ENCODE measurements at regions not wholly inside any gene's neighbourhood (a gene's known extent, or its start where the extent isn't known, plus 50 kb on each side); places are given as distances from the start of the nearest gene placed in this dataset.
A peak's percentile ranks its signal among the peaks of the same experiment; 100 is the strongest.

DNA sequence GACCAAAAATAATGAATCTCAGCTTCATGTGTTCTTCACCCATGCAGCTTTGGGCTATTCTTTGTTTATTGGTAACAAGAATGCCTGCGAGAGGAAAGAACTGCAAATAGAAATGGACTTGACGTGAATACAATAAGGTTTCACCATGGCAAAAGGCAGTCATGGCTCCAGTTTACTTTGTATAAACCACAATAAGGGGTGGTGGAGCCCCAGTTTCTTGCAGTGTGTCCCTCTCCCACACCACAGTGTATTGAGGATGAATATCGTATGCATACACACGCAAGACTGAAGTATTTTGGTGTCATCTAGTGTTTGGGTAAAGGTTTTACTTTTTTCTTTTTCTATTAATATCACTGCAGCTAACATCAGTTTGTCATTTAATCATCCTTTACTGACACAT is 159.7 kb upstream of the CNTN4 start:
- FAIRE-seq (no peak), DNase-seq (ENCODE audit: low spot score in 2 of 2) (no peak)

DNA sequence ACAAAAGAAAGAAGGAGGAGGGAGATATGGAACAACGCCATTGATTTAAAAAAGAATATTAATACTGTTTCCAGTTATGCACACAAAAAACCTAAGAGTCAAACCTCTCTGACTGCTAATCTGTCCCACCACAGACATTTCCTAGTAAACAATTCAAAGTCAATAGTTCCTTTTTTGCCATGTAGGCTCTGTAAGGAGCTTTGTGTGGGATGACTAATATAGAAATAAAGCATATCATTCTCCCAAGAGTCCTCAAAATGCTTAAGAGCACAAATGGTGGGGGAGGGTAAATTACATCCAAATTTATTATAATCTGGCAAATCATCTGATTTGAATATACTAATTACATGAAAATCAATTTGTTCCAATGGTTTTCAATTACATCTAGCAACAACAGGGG is 155.9 kb upstream of the CNTN4 start:
- FAIRE-seq, result no peak
- no peak for DNase-seq (ENCODE audit: low spot score in 2 of 2)

DNA sequence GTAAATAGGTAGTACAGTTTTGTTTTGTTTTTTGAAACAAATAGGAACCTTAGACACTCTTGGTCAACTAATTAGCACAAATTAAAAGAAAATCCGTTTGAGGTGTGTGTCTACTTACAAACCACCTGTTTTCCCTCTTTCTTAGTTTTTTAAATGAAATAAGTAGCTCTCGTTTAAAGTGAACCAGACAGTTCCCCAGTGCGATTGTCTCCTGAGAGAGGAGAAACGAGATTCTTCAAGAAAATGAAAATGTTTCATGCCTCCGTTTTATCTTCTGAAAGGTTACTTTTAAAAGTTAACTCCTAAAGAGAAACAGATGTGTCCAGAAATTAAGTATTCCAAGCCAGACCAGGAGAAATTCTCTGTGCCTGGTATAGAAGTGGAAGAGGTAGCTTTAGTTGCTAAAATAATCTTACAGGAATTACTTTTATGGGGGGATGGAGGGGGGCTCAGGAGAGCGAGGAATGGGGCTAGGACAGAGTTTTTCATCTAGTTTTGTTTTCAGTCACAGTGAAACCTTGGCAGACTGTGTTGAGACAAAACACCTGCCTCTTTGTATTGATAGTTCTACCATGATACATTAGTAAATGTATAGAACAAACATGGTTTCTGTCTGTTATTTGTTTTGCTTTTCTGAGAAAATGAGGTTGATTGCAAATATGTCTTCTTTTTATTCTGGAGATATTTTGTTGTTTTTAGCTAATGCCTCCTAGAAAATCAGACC is 155.1 kb upstream of the CNTN4 start:
- FAIRE-seq (no peak), DNase-seq (ENCODE audit: low spot score in 2 of 2) (no peak)

DNA sequence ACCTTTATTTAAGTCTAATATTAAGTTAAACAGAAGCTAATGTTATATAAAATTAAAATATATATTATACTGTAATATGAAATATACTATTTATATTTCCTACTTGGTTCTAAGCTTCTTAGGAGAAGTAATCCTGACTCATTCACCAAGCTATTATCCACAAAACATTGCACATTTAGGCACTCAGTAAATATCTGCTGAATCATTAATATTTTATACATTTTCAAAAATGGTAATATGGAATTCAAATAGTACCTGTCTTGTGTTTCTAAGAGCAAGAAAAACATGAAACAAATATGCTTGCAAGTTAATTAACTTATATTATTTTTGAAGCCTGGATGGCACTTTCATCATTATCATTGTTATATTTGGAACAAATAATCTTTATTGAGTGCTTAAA is 153.0 kb upstream of the CNTN4 start:
- FAIRE-seq (no peak), DNase-seq (ENCODE audit: low spot score in 2 of 2) (no peak)

DNA sequence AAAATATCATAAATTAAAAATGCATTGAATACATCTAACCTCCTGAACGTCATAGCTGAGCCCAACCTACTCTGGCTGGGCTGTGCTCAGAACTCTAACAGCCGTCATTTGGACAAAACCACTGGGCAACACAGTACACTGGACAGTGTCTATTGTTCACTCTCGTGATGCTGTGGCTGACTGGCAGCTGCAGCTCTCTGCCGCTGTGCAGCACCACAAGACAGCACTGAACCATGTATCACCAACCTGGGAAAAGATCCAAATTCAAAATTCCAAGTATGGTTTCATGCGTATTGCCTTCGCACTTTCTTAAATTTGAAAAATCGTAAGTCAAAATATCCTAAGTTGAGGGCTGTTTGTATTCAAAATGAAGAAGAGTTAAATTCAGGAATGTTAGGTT is 145.1 kb upstream of the CNTN4 start:
- peak in 1 of 2 donors; percentile 9 for DNase-seq (ENCODE audit: low spot score in 2 of 2)

DNA sequence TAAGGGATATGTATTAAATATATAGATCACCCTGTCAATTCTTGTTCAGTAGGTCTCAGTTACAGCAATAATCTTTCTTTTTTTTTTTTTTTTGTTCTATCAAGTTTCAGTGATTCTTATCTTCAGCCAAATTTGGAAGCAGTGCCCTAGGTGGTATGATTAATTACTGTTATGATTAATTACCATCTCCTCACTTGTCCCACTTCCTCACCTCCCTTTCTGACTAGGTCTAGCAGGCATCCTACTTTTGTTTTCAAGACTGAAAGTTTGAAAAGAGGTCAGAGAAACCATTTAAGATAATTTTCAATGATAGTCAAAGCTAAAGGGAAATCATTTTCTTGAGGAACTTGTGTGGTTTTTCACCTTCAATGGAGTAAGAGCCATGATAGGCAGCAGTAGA is 144.0 kb upstream of the CNTN4 start:
- FAIRE-seq, result no peak
- DNase-seq (ENCODE audit: low spot score in 2 of 2), result no peak

More for the DNA sequence above, 145.1 kb upstream of the CNTN4 start:
- FAIRE-seq, result no peak

DNA sequence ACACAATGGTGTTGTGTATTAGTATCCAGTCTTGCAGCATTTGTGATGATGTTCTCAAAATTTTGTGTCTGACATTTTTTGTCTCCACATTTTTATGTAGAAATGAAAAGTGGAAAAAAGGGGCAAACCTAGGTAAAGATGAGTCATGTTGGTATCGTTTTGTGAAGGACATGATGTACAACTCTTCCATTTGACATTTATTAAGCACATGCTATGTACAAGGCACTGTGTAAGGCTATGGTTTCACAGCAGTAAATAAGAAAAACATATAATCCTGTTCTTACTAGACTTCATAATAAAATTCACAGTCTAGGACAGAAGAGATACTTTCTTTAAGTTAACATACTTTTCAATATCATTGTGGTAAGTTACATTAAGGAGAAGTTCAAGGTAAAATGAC is 143.5 kb upstream of the CNTN4 start:
- no peak for FAIRE-seq
- no peak for DNase-seq (ENCODE audit: low spot score in 2 of 2)

DNA sequence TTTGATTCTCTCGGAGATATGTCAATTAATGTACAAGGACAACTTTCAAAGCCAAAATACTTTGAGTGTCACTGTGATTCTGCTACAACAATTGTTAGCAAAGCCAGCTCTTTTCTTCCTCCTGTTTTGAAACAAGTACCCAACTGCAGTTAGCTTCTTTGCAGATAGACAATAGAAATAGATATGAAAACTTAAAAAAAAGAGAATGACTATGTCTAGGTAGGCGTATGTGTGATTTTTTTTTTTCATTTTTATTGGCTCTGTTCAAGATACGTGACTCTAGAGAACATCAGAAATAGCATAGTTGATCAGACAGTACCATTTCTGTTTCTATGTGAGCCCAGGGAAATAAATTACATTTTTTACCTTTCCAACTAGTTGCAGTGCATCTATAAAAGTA is 142.9 kb upstream of the CNTN4 start:
- DNase-seq (ENCODE audit: low spot score in 2 of 2) (no peak), FAIRE-seq (no peak)

DNA sequence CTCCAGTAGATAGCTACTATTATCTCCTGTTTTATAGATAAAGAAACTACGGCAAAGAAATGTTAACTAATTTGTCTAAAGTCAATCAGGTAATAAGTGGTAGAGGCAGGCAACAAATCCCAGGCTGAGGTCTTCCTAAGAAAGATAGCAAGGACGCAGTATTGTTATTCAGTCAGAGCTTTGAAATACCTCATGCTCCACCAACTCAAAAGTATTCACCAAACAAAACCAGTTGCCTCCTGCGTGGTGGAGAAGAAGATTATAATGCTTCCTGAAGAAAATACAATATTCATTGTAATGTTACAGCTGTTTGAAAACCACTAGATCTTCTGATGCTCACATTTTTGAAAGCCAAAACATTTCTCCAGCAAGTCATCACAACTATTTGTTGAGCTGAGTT is 138.2 kb upstream of the CNTN4 start:
- FAIRE-seq, result no peak
- no peak for DNase-seq (ENCODE audit: low spot score in 2 of 2)

DNA sequence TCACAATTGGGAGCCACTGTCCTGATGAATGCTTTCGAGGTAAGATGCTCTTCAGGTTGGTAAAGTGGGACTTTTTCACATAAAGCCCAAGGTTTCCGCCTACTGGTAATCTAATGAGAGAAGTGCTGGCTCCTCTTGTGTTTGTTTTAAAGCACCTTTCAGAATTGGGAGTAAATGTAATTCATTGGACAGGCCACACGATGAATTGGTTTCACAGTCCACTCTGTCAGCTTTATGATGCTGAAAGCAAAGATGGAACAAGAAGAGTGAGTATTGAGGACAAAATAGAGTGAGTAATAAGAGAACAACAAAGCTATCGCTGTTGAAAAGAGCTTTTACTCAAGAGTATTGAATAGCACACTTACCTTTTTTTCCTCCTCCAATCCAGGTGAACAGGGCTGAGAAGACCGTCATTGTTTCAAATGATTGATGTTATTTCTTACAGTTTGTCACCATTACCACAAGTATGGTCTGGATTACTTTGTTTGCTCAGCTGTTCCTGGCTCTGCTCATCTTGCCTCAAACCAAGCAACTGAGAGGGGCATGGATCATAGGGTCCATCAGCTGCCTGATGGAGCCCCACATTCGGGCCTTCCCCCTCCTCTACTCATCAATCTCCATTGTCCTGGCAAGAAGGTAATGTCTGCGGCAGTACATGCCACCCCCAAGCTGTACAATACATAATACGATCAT is 136.1 kb upstream of the CNTN4 start:
- FAIRE-seq (no peak), DNase-seq (ENCODE audit: low spot score in 2 of 2) (no peak)

DNA sequence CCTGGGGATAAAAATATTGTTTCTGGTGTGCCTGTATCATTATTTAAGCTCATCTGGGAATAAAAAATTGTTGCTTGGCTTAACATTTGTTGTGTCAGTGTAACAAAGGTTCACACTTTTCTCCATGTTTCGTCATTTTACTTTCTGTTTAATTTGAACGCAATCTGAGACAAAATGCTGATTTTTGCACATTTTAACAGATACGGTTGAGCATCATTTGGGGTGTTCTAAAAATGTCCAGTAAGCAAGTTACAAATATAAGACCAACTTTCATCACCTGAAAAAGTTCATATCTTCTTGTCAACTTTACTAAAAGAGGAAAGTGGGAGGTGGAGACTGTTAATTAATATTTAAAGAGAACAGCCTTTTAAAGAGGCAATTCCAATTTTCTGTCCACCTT is 134.8 kb upstream of the CNTN4 start:
- no peak for DNase-seq (ENCODE audit: low spot score in 2 of 2)
- no peak for FAIRE-seq

DNA sequence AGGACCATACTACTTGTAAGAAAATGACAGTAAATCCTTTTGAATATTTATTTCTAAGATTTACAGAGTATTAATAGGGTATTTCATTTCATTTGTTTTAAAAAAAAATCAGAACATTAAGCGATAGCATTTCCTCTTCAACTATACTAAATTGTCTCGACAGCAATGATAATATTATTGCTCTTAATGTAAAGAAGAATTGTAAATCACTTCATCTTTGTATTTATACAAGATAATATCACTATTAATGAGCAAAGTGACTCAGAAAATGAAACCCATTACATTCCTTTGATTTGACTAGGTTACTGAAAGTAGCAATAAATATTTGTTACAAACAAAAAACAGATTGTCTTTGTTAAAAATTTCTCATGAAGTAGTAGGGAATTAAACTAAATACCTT is 131.1 kb upstream of the CNTN4 start:
- DNase-seq (ENCODE audit: low spot score in 2 of 2) (no peak), FAIRE-seq (no peak)

DNA sequence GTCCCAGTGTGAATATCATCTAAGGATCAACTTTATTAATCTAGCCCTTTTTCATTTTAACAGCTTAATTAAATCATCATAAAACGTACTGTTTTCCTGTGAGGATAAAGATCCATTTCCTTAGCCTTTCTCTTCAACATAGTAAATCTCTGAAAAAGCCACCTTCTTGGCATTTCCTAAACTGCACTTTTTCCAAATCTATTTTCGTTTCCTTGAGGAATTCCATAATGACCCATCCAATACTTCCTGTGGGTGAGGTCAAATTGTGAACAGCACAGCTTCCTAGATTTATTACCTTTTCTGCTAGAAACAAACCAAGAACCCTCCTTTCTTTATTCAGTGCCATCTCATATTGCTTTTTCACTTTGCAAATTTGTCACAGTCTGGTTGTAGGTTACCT is 129.4 kb upstream of the CNTN4 start:
- no peak for FAIRE-seq
- DNase-seq (ENCODE audit: low spot score in 2 of 2), result no peak

DNA sequence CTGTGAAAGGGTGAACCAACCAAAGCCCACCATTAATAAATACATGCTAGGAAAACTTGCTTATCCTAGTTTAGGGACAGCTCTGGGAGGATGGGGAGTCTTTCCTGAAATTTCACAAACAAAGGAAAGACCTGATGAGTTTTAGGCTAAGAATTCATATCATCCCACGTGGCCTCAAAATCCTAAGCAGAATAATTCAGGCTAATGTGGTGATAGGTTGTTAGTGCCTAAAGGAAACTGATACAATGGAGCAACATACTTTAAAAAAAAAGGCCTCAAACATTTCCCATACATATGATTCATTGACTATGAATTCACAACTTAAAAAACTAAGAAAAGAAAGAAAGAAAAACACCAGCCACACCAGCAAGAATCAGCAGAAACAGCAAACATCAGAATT is 126.9 kb upstream of the CNTN4 start:
- FAIRE-seq, result no peak
- no peak for DNase-seq (ENCODE audit: low spot score in 2 of 2)

DNA sequence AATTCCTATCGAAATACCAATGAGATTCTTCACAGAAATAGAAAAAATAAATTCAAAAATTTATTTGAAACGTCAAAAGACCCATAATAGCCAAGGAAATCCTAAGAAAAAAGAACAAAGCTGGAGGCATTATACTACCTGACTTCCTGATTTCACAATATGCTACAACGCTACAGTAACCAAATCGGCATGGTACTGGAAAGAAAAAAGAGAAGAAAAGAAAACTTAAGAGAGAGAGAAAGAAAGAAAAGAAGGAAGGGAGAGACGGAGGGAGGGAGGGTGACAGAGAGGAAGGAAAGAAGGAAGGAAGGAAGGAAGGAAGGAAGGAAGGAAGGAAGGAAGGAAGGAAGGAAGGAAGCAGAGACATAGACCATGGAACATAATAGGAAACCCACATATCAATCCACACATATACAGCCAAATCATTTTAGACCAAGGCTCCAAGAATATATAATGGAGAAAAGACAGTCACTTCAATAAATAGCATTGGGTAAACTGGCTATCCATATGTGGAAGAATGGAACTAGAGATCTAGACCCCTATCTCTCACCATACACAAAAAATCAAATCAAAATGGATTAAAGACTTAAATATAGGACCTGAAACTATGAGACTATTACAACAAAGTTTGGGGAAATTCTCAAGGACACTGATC is 118.6 kb upstream of the CNTN4 start:
- FAIRE-seq, result no peak
- no peak for DNase-seq (ENCODE audit: low spot score in 2 of 2)

DNA sequence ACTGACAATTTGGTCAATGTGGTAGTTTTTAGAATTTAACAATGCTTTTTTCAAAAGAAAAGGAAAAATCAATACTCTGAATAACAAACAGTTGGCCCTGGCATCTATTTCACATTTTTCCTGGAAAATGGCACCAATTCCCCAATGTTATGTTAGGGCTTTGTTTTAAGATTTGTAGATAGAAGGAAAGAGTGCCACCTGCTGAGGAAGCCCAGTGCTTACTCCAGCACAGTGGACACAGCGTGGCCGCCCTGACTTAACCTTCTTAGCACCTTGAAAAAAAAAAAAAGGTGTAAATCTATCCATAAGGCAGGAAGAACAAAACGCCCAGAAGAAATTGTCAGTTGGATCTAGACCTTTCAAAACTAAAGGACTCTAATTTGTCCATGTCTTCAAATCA is 110.7 kb upstream of the CNTN4 start:
- peak in 1 of 2 donors; percentile 14 for DNase-seq (ENCODE audit: low spot score in 2 of 2)
- no peak for FAIRE-seq

DNA sequence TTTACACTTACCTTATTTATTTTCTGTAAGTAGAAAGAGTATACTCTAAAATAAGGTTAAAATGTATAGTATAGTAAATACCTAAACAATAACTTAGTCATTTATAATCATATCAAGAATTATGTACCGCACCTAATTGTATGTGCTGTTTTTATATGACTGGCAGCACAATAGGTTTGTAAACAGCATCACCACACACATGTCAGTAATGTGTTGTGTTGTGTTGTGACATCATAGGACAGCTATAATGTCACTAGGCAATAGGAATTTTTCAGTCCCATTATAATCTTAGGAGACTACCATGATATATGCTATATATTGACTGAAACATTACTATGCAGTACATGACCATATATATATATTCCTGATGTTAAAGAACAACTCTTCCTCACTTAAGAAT is 99.9 kb upstream of the CNTN4 start:
- DNase-seq (ENCODE audit: low spot score in 2 of 2), result no peak
- no peak for FAIRE-seq

DNA sequence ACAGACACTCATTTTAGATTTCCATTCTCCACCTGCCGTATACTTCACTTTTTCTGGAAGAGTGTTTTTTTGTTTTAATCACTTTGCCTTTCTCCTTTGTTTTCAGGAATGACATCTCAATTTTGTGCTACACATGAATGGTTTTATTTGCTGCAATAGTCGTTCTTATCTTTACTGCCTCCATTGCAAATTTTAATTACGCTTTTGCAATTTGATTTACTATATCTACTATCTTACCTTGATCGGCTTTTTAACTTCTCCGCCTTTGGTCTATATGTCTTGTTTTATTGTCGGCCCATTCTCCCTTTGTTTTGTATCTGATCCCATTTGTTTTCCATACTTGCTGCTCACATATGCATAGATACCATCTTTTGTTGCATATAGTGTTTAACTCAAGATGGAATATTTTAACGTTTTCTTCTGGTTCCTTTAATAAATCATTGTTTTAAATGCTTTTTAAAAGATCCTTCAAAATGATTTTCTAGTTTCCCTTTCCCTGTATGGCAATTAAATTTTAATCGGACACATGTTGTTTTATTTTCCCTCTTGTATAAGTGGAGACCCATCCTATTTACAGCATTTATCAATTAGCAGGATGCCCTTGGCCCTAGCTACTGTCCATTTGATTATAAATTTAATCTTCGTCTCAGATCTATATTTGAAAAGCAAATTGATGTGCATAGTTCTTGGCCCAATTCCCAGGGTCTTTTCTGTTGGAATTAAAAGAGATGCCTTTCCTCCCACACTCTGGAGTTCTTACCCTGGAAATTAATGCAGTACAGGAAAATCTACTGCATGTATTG is 97.2 kb upstream of the CNTN4 start:
- no peak for FAIRE-seq

DNA sequence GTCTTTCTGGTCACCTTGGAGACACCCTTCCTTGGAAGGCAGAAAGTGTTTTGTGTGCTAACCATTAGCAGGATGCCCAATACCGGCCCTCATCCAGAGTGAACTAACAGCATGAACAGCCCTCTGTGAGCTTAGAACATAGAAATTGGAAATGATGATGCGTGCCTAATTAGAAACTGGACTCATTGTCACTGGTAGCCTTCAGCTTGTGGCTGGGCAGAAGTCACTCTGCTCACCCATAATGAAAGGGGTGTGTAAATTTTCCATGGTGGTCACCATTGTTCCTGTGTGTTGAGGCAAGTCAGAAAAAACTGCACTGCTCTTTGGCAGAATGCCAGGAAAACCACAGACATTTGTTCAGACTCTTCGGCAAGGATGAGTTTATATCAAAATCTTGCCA is 74.7 kb upstream of the CNTN4 start:
- DNase-seq (ENCODE audit: low spot score in 2 of 2) (no peak), FAIRE-seq (no peak)

More for the DNA sequence above, 97.2 kb upstream of the CNTN4 start:
- no peak for DNase-seq (ENCODE audit: low spot score in 2 of 2)

DNA sequence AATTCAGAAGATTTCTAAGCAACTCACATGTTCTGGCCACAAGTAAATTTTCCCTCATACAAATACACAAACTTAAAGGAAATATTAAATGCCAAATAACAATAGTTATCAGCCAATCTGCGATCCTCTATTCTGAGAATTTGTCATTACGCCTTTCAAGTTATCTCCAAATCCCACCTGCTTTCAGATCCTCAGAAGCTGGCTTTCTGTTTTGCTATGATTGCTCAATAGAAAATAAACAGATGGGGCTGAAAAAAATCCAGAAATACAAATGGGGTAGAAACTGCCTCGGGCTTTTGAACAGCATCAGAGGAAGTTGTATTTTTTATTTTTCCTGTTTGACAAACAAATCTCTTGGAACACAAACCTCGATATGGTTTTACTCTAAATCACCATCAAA is 74.0 kb upstream of the CNTN4 start:
- no peak for FAIRE-seq
- DNase-seq (ENCODE audit: low spot score in 2 of 2), result no peak

DNA sequence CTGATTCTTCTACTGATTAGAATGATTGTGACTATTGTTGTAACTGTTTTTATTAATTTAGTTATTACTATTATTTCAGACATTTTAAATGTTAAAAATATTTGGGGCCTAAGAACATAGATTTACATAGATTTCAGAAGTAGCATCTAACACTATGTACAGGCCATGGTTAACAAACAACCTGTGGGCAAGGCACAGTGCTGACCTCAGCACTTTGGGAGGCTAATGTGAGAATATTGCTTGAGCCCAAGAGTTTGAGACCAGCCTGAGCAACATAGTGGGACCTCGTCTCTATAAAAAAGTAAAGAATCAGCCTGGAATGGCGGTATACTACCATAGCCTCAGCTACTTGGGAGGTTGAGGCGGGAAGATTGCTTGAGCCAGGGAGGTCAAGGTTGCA is 69.1 kb upstream of the CNTN4 start:
- no peak for DNase-seq (ENCODE audit: low spot score in 2 of 2)
- FAIRE-seq, result no peak

All from frontal cortex (tissue), 3 donors.